CD8-positive, alpha-beta memory T cell (primary cell): ENCODE measurements at regions not wholly inside any gene's neighbourhood (a gene's known extent, or its start where the extent isn't known, plus 50 kb on each side); places are given as distances from the start of the nearest gene placed in this dataset.
"Not testable (repeated sequence)": the region's sequence is repeated elsewhere in the genome, so short reads cannot be mapped to it uniquely, and the experiment has no call there.

ENCODE experiments used
- CTCF ChIA-PET: fragments of 350-600 bp; sonication (Branson Sonifier 250); formaldehyde crosslinking; loops from one replicate; lab custom pipeline; 2021; ENCODE audit warnings: antibody characterized with exemption; lab: Charles Lee
- POLR2A ChIA-PET: fragments of 350-600 bp; sonication (Branson Sonifier 250); formaldehyde crosslinking; loops from one replicate; lab custom pipeline; 2021; ENCODE audit warnings: antibody characterized with exemption; lab: Charles Lee
- DNase-seq, 5 donors: peaks; one replicate each; pipeline versions ENCODE4 v3.0.0 to v3.0.0-alpha.2; 2020 to 2022; ENCODE audit warnings: mixed read lengths in 1 of 5
- H3K27ac ChIP-seq: one replicate; pipeline ENCODE4 v1.7.0; 2013; ENCODE audit warnings: low read depth, mild to moderate bottlenecking, low read length, moderate library complexity
- H3K27me3 ChIP-seq: 2 replicates; pipeline ENCODE4 v1.7.0; 2013; ENCODE audit warnings: low read length, mild to moderate bottlenecking; ENCODE audit not compliant: insufficient read depth, poor library complexity, severe bottlenecking
- H3K36me3 ChIP-seq: 2 replicates; pipeline ENCODE4 v1.7.0; 2013; ENCODE audit warnings: mild to moderate bottlenecking, low read length, moderate library complexity; ENCODE audit not compliant: insufficient read depth
- H3K4me1 ChIP-seq: 2 replicates; pipeline ENCODE4 v1.7.0; 2013; ENCODE audit warnings: mild to moderate bottlenecking, low read length, moderate library complexity; ENCODE audit not compliant: insufficient read depth
- H3K4me3 ChIP-seq: 2 replicates; pipeline ENCODE4 v1.7.0; 2013; ENCODE audit warnings: mild to moderate bottlenecking, low read length
- H3K9me3 ChIP-seq: 2 replicates; pipeline ENCODE4 v1.7.0; 2013; ENCODE audit warnings: mild to moderate bottlenecking, low read length
- H3K27ac Mint-ChIP-seq, 8 donors: one replicate each; pipeline ENCODE4 v1.8.0; 2020 to 2021; ENCODE audit warnings: mixed read lengths in 8 of 8, mild to moderate bottlenecking in 6 of 8, inconsistent platforms in 3 of 8, moderate library complexity in 3 of 8
- H3K27me3 Mint-ChIP-seq, 2 donors: one replicate each; pipeline ENCODE4 v1.8.0; 2020 to 2021; ENCODE audit warnings: mixed read lengths in 2 of 2, mild to moderate bottlenecking in 1 of 2, moderate library complexity in 1 of 2
- H3K36me3 Mint-ChIP-seq, 3 donors: one replicate each; pipeline ENCODE4 v1.8.0; 2020 to 2021; ENCODE audit warnings: mixed read lengths in 3 of 3, inconsistent platforms in 1 of 3, mild to moderate bottlenecking in 1 of 3
- H3K4me1 Mint-ChIP-seq, 3 donors: one replicate each; pipeline ENCODE4 v1.8.0; 2020 to 2021; ENCODE audit warnings: mixed read lengths in 3 of 3, inconsistent platforms in 1 of 3, mild to moderate bottlenecking in 1 of 3
- H3K4me3 Mint-ChIP-seq, 7 donors: one replicate each; pipeline ENCODE4 v1.8.0; 2020 to 2021; ENCODE audit warnings: mixed read lengths in 7 of 7, mild to moderate bottlenecking in 6 of 7, moderate library complexity in 4 of 7, inconsistent platforms in 2 of 7
- H3K9me3 Mint-ChIP-seq, 5 donors: one replicate each; pipeline ENCODE4 v1.8.0; 2020 to 2022; ENCODE audit warnings: mixed read lengths in 5 of 5, mild to moderate bottlenecking in 3 of 5, moderate library complexity in 2 of 5, inconsistent platforms in 1 of 5

DNA sequence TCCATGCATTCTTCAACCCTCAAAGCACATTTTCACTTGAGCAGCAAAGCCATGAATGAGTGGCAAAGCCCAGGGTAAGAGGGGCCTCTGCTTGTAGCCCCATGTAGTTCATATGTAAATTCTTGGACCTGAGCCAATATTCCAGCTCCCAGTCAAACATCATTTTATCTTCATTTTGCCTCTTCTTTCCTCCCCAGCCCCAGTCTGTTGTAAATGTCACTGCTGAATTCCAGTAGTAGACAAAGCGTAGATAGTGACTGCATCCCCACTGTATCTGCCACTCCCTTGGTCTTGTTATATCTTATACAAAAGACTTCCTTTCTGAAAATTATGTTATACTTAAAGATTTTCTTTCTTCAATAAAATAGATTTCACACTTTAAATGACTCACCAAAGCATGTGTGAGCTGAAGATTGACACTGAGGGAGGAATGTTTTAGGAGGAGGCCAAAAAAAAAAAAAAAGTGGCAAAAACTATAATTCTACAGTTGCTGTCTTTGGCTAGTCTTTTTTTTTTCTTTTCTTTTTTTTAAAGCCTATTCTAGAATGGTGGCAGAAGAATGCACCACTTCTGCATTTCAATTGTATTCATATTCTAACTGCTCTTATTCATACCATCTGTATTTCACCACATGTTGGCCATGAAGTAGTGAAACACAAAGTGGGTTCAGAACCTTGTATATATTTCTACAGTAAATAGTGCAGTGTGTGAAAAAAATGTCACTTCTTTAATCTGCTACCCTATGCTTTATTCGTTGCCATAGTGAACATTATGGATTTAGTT is 306.1 kb downstream of the CPS1 start:
- Histone ChIP-seq H3K27ac (no peak overlapping the region), H3K36me3 (no peaks in the 10 kb centered on the region), H3K4me1 (no peaks in the 10 kb centered on the region), H3K4me3 (no peak overlapping the region), H3K27me3 (no peaks in the 10 kb centered on the region), H3K9me3 (no peaks in the 10 kb centered on the region)
- Mint-ChIP-seq H3K36me3 (no peaks in the 10 kb centered on the region), H3K9me3 (peaks cover 2 to 5% (median 4%) of the 10 kb centered on the region in 5 donors), H3K4me1 (no peaks in the 10 kb centered on the region), H3K27ac (no peak overlapping the region), H3K27me3 (no peaks in the 10 kb centered on the region), H3K4me3 (no peak overlapping the region)
- ChIA-PET POLR2A (no interaction called here), CTCF (no interaction called here)
- DNase-seq = no peak

DNA sequence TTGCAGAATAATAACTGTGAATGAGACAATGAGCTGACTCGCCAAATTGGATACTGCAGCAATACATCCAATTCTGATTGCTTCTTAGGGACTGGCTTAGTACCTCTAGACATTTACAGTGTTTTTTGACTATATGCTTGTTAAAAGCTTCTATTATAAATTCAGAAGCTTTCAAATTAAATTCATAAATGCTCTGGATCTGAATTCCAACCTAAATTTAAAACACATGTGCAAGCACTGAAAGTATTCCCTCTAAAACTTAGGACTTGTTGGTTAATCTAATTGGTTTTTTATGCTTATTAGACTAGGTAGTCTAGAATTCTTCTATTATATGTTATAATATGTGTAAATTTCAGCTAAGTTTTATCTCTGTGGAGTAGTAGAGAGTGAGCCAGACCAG is 306.9 kb downstream of the CPS1 start:
- H3K4me1 ChIP-seq = no peaks in the 10 kb centered on the region
- Mint-ChIP-seq H3K9me3 (peaks cover 2 to 8% (median 5%) of the 10 kb centered on the region in 5 donors), H3K27ac (no peak overlapping the region), H3K36me3 (no peaks in the 10 kb centered on the region), H3K4me3 (no peak overlapping the region), H3K4me1 (no peaks in the 10 kb centered on the region), H3K27me3 (no peaks in the 10 kb centered on the region)
- no peak for DNase-seq
- H3K9me3 ChIP-seq = no peaks in the 10 kb centered on the region
- no peaks in the 10 kb centered on the region for H3K36me3 ChIP-seq
- no peak overlapping the region for H3K27ac ChIP-seq
- H3K4me3 ChIP-seq = no peak overlapping the region
- ChIA-PET POLR2A (no interaction called here), CTCF (no interaction called here)
- H3K27me3 ChIP-seq = no peaks in the 10 kb centered on the region

DNA sequence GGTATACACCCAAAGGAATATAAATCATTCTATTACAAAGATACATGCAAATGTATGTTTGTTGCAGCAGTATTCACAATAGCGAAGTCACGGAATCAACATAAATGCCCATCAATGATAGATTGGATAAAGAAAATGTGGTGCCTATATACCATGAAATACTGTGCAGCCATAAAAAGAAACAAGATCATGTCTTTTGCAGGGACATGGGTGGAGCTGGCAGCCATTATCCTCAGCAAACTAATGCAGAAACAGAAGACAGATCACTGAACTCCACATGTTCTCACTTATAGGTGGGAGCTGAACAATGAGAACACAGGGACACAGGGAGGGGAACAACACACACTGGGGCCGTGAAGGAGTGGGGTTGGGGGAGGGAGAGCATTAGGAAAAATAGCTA is 315.2 kb downstream of the CPS1 start:
- H3K27ac Mint-ChIP-seq, H3K4me1 Mint-ChIP-seq, H3K4me3 ChIP-seq, CTCF ChIA-PET, H3K36me3 Mint-ChIP-seq, H3K4me3 Mint-ChIP-seq, H3K36me3 ChIP-seq, H3K9me3 ChIP-seq, H3K27me3 Mint-ChIP-seq, POLR2A ChIA-PET, H3K4me1 ChIP-seq, H3K27me3 ChIP-seq, DNase-seq, H3K27ac ChIP-seq: not testable (repeated sequence)
- peaks cover 0 to 19% (median 8%) of the 10 kb centered on the region in 5 donors for H3K9me3 Mint-ChIP-seq

DNA sequence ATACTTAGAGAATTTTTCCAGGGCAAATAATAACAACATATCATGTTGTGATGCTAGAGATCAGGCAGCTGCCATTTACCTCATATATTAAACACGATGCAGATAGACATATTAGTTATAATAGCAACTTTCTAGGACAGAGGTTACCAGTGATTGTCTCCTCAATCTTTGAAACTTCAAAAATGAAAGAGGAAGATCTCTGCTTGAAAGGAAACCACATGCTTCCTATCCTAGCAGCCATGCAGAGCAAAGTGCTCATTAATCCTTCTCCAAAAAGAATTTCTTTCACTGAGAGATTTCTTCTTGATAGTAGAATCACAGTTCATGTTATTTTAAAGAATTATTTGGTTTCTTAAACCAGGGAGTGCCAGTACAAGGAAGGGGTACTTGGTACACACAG is 317.2 kb downstream of the CPS1 start:
- H3K4me1 Mint-ChIP-seq = no peaks in the 10 kb centered on the region
- H3K36me3 Mint-ChIP-seq = no peaks in the 10 kb centered on the region
- ChIA-PET CTCF (no interaction called here), POLR2A (no interaction called here)
- H3K4me3 Mint-ChIP-seq = no peak overlapping the region
- Histone ChIP-seq H3K27me3 (no peaks in the 10 kb centered on the region), H3K36me3 (no peaks in the 10 kb centered on the region), H3K27ac (no peak overlapping the region), H3K4me3 (no peak overlapping the region), H3K9me3 (no peaks in the 10 kb centered on the region), H3K4me1 (no peaks in the 10 kb centered on the region)
- peaks cover 0 to 11% (median 2%) of the 10 kb centered on the region in 5 donors for H3K9me3 Mint-ChIP-seq
- H3K27ac Mint-ChIP-seq = no peak overlapping the region
- no peaks in the 10 kb centered on the region for H3K27me3 Mint-ChIP-seq
- no peak for DNase-seq

DNA sequence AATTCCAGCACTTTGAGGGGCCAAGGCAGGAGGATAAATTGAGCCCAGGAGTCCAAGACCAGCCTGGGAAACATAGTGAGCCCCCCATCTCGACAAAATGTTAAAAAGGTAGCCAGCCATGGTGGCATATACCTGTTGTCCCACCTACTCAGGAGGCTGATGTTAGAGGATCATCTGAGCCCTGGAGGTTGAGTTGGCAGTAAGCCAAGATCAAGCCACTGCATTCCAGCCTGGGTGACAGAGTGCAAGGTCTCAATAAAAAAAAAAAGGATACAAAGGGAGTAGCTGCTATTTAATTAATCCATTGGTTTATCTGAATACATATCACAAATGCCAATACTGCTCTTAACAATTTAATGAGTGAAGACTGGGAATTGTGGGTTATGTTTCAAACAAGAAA is 327.8 kb downstream of the CPS1 start:
- H3K36me3 Mint-ChIP-seq = no peaks in the 10 kb centered on the region
- H3K9me3 ChIP-seq = no peaks in the 10 kb centered on the region
- H3K36me3 ChIP-seq = no peaks in the 10 kb centered on the region
- no peaks in the 10 kb centered on the region for H3K27me3 ChIP-seq
- H3K4me3 ChIP-seq = no peak overlapping the region
- no peaks in the 10 kb centered on the region for H3K27me3 Mint-ChIP-seq
- peaks cover 6 to 15% (median 7%) of the 10 kb centered on the region in 5 donors for H3K9me3 Mint-ChIP-seq
- no peak overlapping the region for H3K4me3 Mint-ChIP-seq
- CTCF ChIA-PET = no interaction called here
- no peak for DNase-seq
- no peaks in the 10 kb centered on the region for H3K4me1 ChIP-seq
- no peak overlapping the region for H3K27ac Mint-ChIP-seq
- H3K27ac ChIP-seq = no peak overlapping the region
- POLR2A ChIA-PET = no interaction called here
- no peaks in the 10 kb centered on the region for H3K4me1 Mint-ChIP-seq

DNA sequence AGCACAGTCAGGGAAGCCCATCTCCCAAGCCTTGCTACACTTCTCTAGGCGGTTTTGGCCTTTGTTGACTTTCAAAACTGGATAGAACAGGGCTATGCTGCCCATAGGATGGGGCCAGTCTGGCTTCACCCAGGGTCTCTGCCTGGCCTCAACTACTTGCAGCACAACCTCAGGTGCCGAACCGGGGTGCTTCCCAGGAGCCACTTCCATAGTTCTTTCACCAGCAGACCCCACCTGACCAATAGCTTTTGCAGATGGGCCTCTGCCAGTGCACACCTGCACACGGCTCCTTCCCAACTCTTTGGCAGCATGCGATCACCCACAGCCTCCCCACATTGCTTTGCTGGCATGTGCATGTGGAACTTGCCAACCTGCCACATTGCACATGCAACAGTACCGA is 331.6 kb downstream of the CPS1 start:
- H3K27ac ChIP-seq = no peak overlapping the region
- Mint-ChIP-seq H3K27ac (no peak overlapping the region), H3K4me3 (no peak overlapping the region), H3K9me3 (peaks cover 7 to 23% (median 10%) of the 10 kb centered on the region in 5 donors), H3K4me1 (no peaks in the 10 kb centered on the region), H3K36me3 (no peaks in the 10 kb centered on the region), H3K27me3 (no peaks in the 10 kb centered on the region)
- H3K4me3 ChIP-seq = no peak overlapping the region
- DNase-seq = no peak
- POLR2A ChIA-PET = no interaction called here
- no peaks in the 10 kb centered on the region for H3K4me1 ChIP-seq
- H3K36me3 ChIP-seq = no peaks in the 10 kb centered on the region
- H3K27me3 ChIP-seq = no peaks in the 10 kb centered on the region
- no peaks in the 10 kb centered on the region for H3K9me3 ChIP-seq
- CTCF ChIA-PET = no interaction called here

DNA sequence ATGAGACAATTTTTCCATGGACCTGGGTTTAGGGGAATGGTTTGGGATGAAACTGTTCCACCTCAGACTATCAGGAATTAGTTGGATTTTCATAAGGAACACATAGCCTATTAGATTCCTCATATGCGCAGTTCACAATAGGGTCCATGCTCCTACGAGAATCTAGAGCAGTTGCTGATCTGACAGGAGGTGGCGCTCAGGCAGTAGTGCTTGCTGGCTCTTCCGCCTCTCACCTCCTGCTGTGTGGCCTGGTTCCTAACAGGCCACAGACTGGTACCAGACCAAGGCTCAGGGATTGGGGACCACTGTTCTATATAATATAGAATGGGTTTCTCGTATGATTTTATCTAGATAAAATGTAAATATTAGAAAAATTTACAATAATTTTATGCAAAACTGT is 338.7 kb downstream of the CPS1 start:
- no peak overlapping the region for H3K4me3 ChIP-seq
- H3K27ac Mint-ChIP-seq = no peak overlapping the region
- H3K4me3 Mint-ChIP-seq = no peak overlapping the region
- H3K9me3 Mint-ChIP-seq = peaks cover 0 to 13% (median 4%) of the 10 kb centered on the region in 5 donors
- H3K27me3 ChIP-seq = no peaks in the 10 kb centered on the region
- no peaks in the 10 kb centered on the region for H3K36me3 ChIP-seq
- no peaks in the 10 kb centered on the region for H3K4me1 ChIP-seq
- DNase-seq = no peak
- H3K27me3 Mint-ChIP-seq = no peaks in the 10 kb centered on the region
- H3K36me3 Mint-ChIP-seq = no peaks in the 10 kb centered on the region
- POLR2A ChIA-PET = no interaction called here
- CTCF ChIA-PET = no interaction called here
- H3K9me3 ChIP-seq = no peaks in the 10 kb centered on the region
- no peak overlapping the region for H3K27ac ChIP-seq
- no peaks in the 10 kb centered on the region for H3K4me1 Mint-ChIP-seq

DNA sequence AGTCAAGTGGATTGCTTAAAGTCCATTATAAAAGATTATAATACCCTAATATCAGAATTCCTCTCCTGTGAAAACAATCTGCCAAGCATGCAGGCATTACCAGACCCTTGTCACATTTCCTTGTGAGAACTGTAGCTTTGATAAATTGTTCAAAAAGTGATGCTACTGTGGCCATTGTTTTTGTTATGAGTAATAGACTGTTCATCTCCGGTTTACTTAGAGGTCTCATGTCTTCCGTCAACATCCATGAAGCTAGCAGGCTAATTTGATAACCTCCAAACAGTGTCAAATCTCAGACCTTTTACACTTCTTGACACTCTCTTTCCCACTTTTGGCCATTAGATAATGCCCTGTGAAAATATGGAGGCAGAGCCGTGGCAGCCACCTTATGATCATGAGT is 342.7 kb downstream of the CPS1 start:
- no peaks in the 10 kb centered on the region for H3K27me3 Mint-ChIP-seq
- H3K4me1 ChIP-seq = no peaks in the 10 kb centered on the region
- no peak overlapping the region for H3K4me3 Mint-ChIP-seq
- H3K4me3 ChIP-seq = no peak overlapping the region
- H3K36me3 Mint-ChIP-seq = no peaks in the 10 kb centered on the region
- no peaks in the 10 kb centered on the region for H3K4me1 Mint-ChIP-seq
- no peaks in the 10 kb centered on the region for H3K36me3 ChIP-seq
- ChIA-PET POLR2A (no interaction called here), CTCF (no interaction called here)
- H3K27me3 ChIP-seq = no peaks in the 10 kb centered on the region
- no peak for DNase-seq
- H3K27ac Mint-ChIP-seq = no peak overlapping the region
- H3K9me3 Mint-ChIP-seq = peaks cover 0 to 4% (median 2%) of the 10 kb centered on the region in 5 donors
- H3K9me3 ChIP-seq = no peaks in the 10 kb centered on the region
- no peak overlapping the region for H3K27ac ChIP-seq
